B cell (primary cell): ENCODE measurements at regions not wholly inside any gene's neighbourhood (a gene's known extent, or its start where the extent isn't known, plus 50 kb on each side); places are given as distances from the start of the nearest gene placed in this dataset.

Source experiments
- EZH2 ChIP-seq: IDR thresholded peaks from 2 replicates; pipeline ENCODE4 v1.6.1; 2012; ENCODE audit warnings: borderline replicate concordance, low read depth, mild to moderate bottlenecking, moderate library complexity, low read length; ENCODE audit not compliant: insufficient read depth, poor library complexity, severe bottlenecking
- TF ChIP-seq, protein P1 (sequence below): fragments of 200-600 bp; IDR thresholded peaks from one replicate; pipeline ENCODE4 v1.8.0; 2022; ENCODE audit warnings: antibody characterized with exemption, mild to moderate bottlenecking

DNA sequence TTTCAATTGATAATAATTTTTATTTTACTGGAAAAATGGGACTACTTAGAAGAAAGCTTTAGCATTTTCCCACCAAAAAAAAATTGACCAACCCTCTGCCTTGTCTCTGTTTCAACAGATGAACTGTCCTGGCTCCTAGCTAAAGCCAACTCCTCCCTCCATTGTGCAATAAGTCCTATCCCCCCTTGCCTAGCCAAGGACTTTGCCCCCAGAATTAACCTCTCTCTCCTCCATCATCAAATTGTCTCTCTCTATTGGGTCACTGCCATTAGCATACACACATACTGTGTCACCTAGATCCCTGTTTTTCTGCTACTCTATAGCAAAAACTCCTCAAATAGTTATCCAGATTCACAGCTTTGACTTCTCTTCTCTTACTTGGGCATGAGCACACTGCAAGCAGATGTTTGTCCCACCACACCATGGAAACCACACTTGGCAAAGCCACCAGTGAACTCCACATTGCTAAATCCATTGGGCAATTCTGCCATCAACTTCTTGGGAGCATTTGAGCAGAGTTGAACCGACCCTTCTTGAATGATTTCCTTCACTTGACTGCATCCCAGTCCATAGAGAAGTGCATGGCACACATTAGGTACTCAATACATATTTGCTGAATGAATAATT is 91.4 kb upstream of the NEBL start:
- TF ChIP-seq EZH2, result no peak
- TF ChIP-seq, protein P1, sequence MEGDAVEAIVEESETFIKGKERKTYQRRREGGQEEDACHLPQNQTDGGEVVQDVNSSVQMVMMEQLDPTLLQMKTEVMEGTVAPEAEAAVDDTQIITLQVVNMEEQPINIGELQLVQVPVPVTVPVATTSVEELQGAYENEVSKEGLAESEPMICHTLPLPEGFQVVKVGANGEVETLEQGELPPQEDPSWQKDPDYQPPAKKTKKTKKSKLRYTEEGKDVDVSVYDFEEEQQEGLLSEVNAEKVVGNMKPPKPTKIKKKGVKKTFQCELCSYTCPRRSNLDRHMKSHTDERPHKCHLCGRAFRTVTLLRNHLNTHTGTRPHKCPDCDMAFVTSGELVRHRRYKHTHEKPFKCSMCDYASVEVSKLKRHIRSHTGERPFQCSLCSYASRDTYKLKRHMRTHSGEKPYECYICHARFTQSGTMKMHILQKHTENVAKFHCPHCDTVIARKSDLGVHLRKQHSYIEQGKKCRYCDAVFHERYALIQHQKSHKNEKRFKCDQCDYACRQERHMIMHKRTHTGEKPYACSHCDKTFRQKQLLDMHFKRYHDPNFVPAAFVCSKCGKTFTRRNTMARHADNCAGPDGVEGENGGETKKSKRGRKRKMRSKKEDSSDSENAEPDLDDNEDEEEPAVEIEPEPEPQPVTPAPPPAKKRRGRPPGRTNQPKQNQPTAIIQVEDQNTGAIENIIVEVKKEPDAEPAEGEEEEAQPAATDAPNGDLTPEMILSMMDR, result no peak
